Esophagus (tissue), 2 donors: ENCODE measurements at regions not wholly inside any gene's neighbourhood (a gene's known extent, or its start where the extent isn't known, plus 50 kb on each side); places are given as distances from the start of the nearest gene placed in this dataset.

ENCODE experiments used
- H3K27ac ChIP-seq, 2 donors: one replicate each; pipeline ENCODE4 v1.5.1; 2013; ENCODE audit warnings: low read depth in 2 of 2, mild to moderate bottlenecking in 2 of 2, inconsistent platforms in 1 of 2, low read length in 1 of 2, moderate library complexity in 1 of 2
- H3K27me3 ChIP-seq, 2 donors: one replicate each; pipeline ENCODE4 v1.6.1; 2013; ENCODE audit warnings: low read length in 2 of 2, control low read depth in 1 of 2, mild to moderate bottlenecking in 1 of 2; ENCODE audit not compliant: insufficient read depth in 2 of 2, control insufficient read depth in 1 of 2
- H3K36me3 ChIP-seq, 2 donors: one replicate each; pipeline ENCODE4 v1.6.1; 2013; ENCODE audit warnings: low read length in 1 of 2; ENCODE audit not compliant: control insufficient read depth in 2 of 2, insufficient read depth in 2 of 2
- H3K4me1 ChIP-seq, 2 donors: one replicate each; pipeline ENCODE4 v1.6.1; 2013; ENCODE audit warnings: low read length in 1 of 2; ENCODE audit not compliant: control insufficient read depth in 2 of 2, insufficient read depth in 2 of 2
- H3K4me3 ChIP-seq, 2 donors: one replicate each; pipeline ENCODE4 v1.5.1; 2013; ENCODE audit warnings: low read length in 2 of 2, mild to moderate bottlenecking in 2 of 2, low read depth in 1 of 2, moderate library complexity in 1 of 2
- H3K9me3 ChIP-seq, 2 donors: one replicate each; pipeline ENCODE4 v1.6.1; 2013; ENCODE audit warnings: mild to moderate bottlenecking in 2 of 2, low read depth in 1 of 2, low read length in 1 of 2, moderate library complexity in 1 of 2; ENCODE audit not compliant: control insufficient read depth in 2 of 2, insufficient read depth in 1 of 2
- WGBS, 2 donors: extraction: QIAGEN DNeasy Blood & Tissue Kit; methylation state at CpG; one replicate each; pipeline ENCODE4 v1.1.7; 2013; 5-methylcytosine and 5-hydroxymethylcytosine counted together
- donor health status: healthy with polysubstance abuse.
- donor health status: Bipolar disorder and iron deficiency.

- Histone ChIP-seq H3K27ac (no peak overlapping the region), H3K4me3 (no peak overlapping the region), H3K4me1 (no peaks in the 10 kb centered on the region), H3K36me3 (no peaks in the 10 kb centered on the region), H3K9me3 (peaks cover 0 to 2% of the 10 kb centered on the region in 2 donors), H3K27me3 (no peaks in the 10 kb centered on the region)
- WGBS, 2 donors: 58 to 64% methylated on average over 11 of the region's 11 CpGs
Measured at GRCh38 chr2:239809391-239809790, 215.8 kb downstream of the NDUFA10 start.

- Histone ChIP-seq H3K27me3 (no peaks in the 10 kb centered on the region), H3K36me3 (no peaks in the 10 kb centered on the region), H3K4me3 (no peak overlapping the region), H3K9me3 (peaks cover 0 to 2% of the 10 kb centered on the region in 2 donors), H3K4me1 (no peaks in the 10 kb centered on the region), H3K27ac (no peak overlapping the region)
- 89 to 93% methylated on average over 9 to 10 of the region's 10 CpGs for WGBS, 2 donors
Measured at GRCh38 chr2:239807568-239807967, 217.6 kb downstream of the NDUFA10 start.

- Histone ChIP-seq H3K27ac (no peak overlapping the region), H3K9me3 (peaks cover 0 to 2% of the 10 kb centered on the region in 2 donors), H3K4me1 (no peaks in the 10 kb centered on the region), H3K27me3 (no peaks in the 10 kb centered on the region), H3K36me3 (no peaks in the 10 kb centered on the region), H3K4me3 (no peak overlapping the region)
- WGBS, 2 donors: 85 to 90% methylated on average over 19 of the region's 19 CpGs
Measured at GRCh38 chr2:239806758-239807434, 218.2 kb downstream of the NDUFA10 start.

- Histone ChIP-seq H3K27me3 (no peaks in the 10 kb centered on the region), H3K27ac (no peak overlapping the region), H3K4me3 (no peak overlapping the region), H3K9me3 (peaks cover 0 to 2% of the 10 kb centered on the region in 2 donors), H3K4me1 (no peaks in the 10 kb centered on the region), H3K36me3 (no peaks in the 10 kb centered on the region)
- WGBS, 2 donors: 85 to 88% methylated on average over 7 of the region's 7 CpGs
Measured at GRCh38 chr2:239806276-239806675, 218.9 kb downstream of the NDUFA10 start.

- no peak overlapping the region for H3K4me3 ChIP-seq
- H3K4me1 ChIP-seq: no peaks in the 10 kb centered on the region
- H3K27ac ChIP-seq: no peak overlapping the region
- no peaks in the 10 kb centered on the region for H3K36me3 ChIP-seq
- WGBS, 2 donors: 70 to 85% methylated on average over 14 of the region's 14 CpGs
- H3K9me3 ChIP-seq: peaks cover 0 to 3% of the 10 kb centered on the region in 2 donors
- H3K27me3 ChIP-seq: no peaks in the 10 kb centered on the region
Measured at GRCh38 chr2:239805414-239805813, 219.7 kb downstream of the NDUFA10 start.

- WGBS, 2 donors: 87 to 95% methylated on average over 12 of the region's 12 CpGs
- Histone ChIP-seq H3K27me3 (no peaks in the 10 kb centered on the region), H3K27ac (no peak overlapping the region), H3K36me3 (no peaks in the 10 kb centered on the region), H3K4me1 (no peaks in the 10 kb centered on the region), H3K9me3 (peaks cover 0 to 3% of the 10 kb centered on the region in 2 donors), H3K4me3 (no peak overlapping the region)
Measured at GRCh38 chr2:239805043-239805329, 220.2 kb downstream of the NDUFA10 start.

GRCh38 chr2:239804161-239805042 lies 220.7 kb downstream of the NDUFA10 start:
- Histone ChIP-seq H3K4me3 (no peak overlapping the region), H3K9me3 (peaks cover 0 to 3% of the 10 kb centered on the region in 2 donors), H3K27ac (no peak overlapping the region), H3K36me3 (no peaks in the 10 kb centered on the region), H3K27me3 (no peaks in the 10 kb centered on the region), H3K4me1 (no peaks in the 10 kb centered on the region)
- WGBS, 2 donors: 68 to 72% methylated on average over 18 of the region's 18 CpGs

- Histone ChIP-seq H3K27ac (no peak overlapping the region), H3K9me3 (peaks cover 0 to 3% of the 10 kb centered on the region in 2 donors), H3K36me3 (no peaks in the 10 kb centered on the region), H3K4me1 (no peaks in the 10 kb centered on the region), H3K27me3 (no peaks in the 10 kb centered on the region), H3K4me3 (no peak overlapping the region)
- 78 to 90% methylated on average over 13 of the region's 13 CpGs for WGBS, 2 donors
Measured at GRCh38 chr2:239803766-239804115, 221.4 kb downstream of the NDUFA10 start.

- H3K9me3 ChIP-seq: peaks cover 0 to 3% of the 10 kb centered on the region in 2 donors
- no peaks in the 10 kb centered on the region for H3K27me3 ChIP-seq
- H3K4me1 ChIP-seq: no peaks in the 10 kb centered on the region
- no peaks in the 10 kb centered on the region for H3K36me3 ChIP-seq
- H3K4me3 ChIP-seq: no peak overlapping the region
- WGBS, 2 donors: 93 to 95% methylated on average over 21 of the region's 21 CpGs
- no peak overlapping the region for H3K27ac ChIP-seq
Measured at GRCh38 chr2:239803102-239803765, 221.9 kb downstream of the NDUFA10 start.
